H1 (cell line): ENCODE measurements at regions not wholly inside any gene's neighbourhood (a gene's known extent, or its start where the extent isn't known, plus 50 kb on each side); places are given as distances from the start of the nearest gene placed in this dataset.

ENCODE experiments used
- CTCF ChIA-PET: fragments of 300-600 bp; sonication (Branson Sonifier 250); formaldehyde crosslinking; loops from one replicate; lab custom pipeline; 2021; ENCODE audit not compliant: partially characterized antibody; lab: Charles Lee
- POLR2A ChIA-PET: fragments of 300-600 bp; sonication (Branson Sonifier 250); formaldehyde crosslinking; loops from one replicate; lab custom pipeline; 2021; ENCODE audit warnings: inconsistent platforms; ENCODE audit not compliant: partially characterized antibody; lab: Charles Lee
- DNase-seq, 2 experiments: peaks; one replicate each; pipeline versions ENCODE4 v3.0.0 to v3.0.0-alpha.2; 2010 to 2022; ENCODE audit warnings: low spot score in 2 of 2, low read depth in 1 of 2, mixed read lengths in 1 of 2
- FAIRE-seq: peaks from 2 replicates; lab custom pipeline; 2011; peaks lifted over from hg19 to GRCh38; lab: Jason Lieb, UNC
- H2AFZ ChIP-seq: 2 replicates; pipeline ENCODE4 v1.8.1; 2012; ENCODE audit warnings: low read length, inconsistent platforms
- H2AK5ac ChIP-seq: 2 replicates; pipeline ENCODE4 v1.6.1; 2013; ENCODE audit warnings: low read depth, low read length
- H2BK120ac ChIP-seq: replicated peaks from 2 replicates; pipeline ENCODE3; 2013; ENCODE audit warnings: low read depth, low read length, inconsistent platforms
- H2BK12ac ChIP-seq: 2 replicates; pipeline ENCODE4 v1.6.1; 2013; ENCODE audit warnings: low read depth, low read length
- H2BK15ac ChIP-seq: 2 replicates; pipeline ENCODE4 v1.6.1; 2013; ENCODE audit warnings: low read length
- H2BK20ac ChIP-seq: 2 replicates; pipeline ENCODE4 v1.6.1; 2013; ENCODE audit warnings: low read length
- H2BK5ac ChIP-seq: 2 replicates; pipeline ENCODE4 v1.6.1; 2013; ENCODE audit warnings: low read depth, low read length
- H3K14ac ChIP-seq: 2 replicates; pipeline ENCODE4 v1.6.1; 2013; ENCODE audit warnings: inconsistent platforms; ENCODE audit not compliant: insufficient read length
- H3K18ac ChIP-seq: 2 replicates; pipeline ENCODE4 v1.6.1; 2013; ENCODE audit warnings: low read length; ENCODE audit errors: extremely low read depth
- H3K23ac ChIP-seq: 2 replicates; pipeline ENCODE4 v1.6.1; 2013; ENCODE audit warnings: inconsistent platforms; ENCODE audit not compliant: insufficient read length
- H3K23me2 ChIP-seq: 2 replicates; pipeline ENCODE4 v1.6.1; 2013; ENCODE audit warnings: low read depth, low read length
- H3K27ac ChIP-seq: 2 replicates; pipeline ENCODE4 v1.6.1; 2011; ENCODE audit warnings: low read depth, low read length, inconsistent platforms
- H3K27me3 ChIP-seq, 4 experiments: replicated peaks in 1 of 4; 1 replicate in 1 of 4; 2 replicates in 3 of 4; pipeline versions ENCODE4 v1.6.1 to v1.8.1; 2011 to 2013; ENCODE audit warnings: low read length in 3 of 4, mild to moderate bottlenecking in 3 of 4, inconsistent platforms in 2 of 4, mixed read lengths in 2 of 4, moderate library complexity in 1 of 4; ENCODE audit not compliant: control insufficient read depth in 3 of 4, insufficient read depth in 3 of 4; ENCODE audit errors: extremely low read depth in 1 of 4
- H3K36me3 ChIP-seq, 4 experiments: 2 replicates each; pipeline versions ENCODE4 v1.6.1 to v1.8.1; 2011 to 2013; ENCODE audit warnings: mild to moderate bottlenecking in 4 of 4, low read length in 3 of 4, moderate library complexity in 2 of 4, control low read depth in 1 of 4, inconsistent platforms in 1 of 4; ENCODE audit not compliant: insufficient read depth in 4 of 4, control insufficient read depth in 2 of 4
- H3K4ac ChIP-seq: replicated peaks from 2 replicates; pipeline ENCODE3; 2013; ENCODE audit warnings: low read length, low read depth, mixed read lengths, inconsistent platforms; ENCODE audit not compliant: insufficient read length
- H3K4me1 ChIP-seq, 4 experiments: replicated peaks in 1 of 4; 1 replicate in 1 of 4; 2 replicates in 3 of 4; pipeline versions ENCODE4 v1.6.1 to v1.8.1; 2011 to 2013; ENCODE audit warnings: low read length in 3 of 4, inconsistent platforms in 2 of 4, mixed read lengths in 1 of 4; ENCODE audit not compliant: insufficient read depth in 4 of 4, control insufficient read depth in 3 of 4
- H3K4me2 ChIP-seq, 2 experiments: 2 replicates each; pipeline versions ENCODE4 v1.6.1 to v1.8.1; 2011 to 2013; ENCODE audit warnings: low read depth in 2 of 2, low read length in 2 of 2, control low read depth in 1 of 2, inconsistent platforms in 1 of 2, mild to moderate bottlenecking in 1 of 2; ENCODE audit not compliant: insufficient read depth in 1 of 2
- H3K4me3 ChIP-seq, 4 experiments: fragments of 200-600, 300-600 bp in 1 of 4; sonication (generic), shearing (Covaris generic), sonication (Bioruptor Twin) in 1 of 4; 2 replicates each; pipeline versions ENCODE4 v1.5.1 to v1.8.1; 2011 to 2016; ENCODE audit warnings: low read length in 4 of 4, low read depth in 3 of 4, control low read depth in 2 of 4, inconsistent platforms in 2 of 4, mild to moderate bottlenecking in 2 of 4, mixed read lengths in 1 of 4, moderate library complexity in 1 of 4; ENCODE audit not compliant: insufficient read depth in 2 of 4; ENCODE audit errors: extremely low read depth in 1 of 4
- H3K56ac ChIP-seq: replicated peaks from 2 replicates; pipeline ENCODE3; 2013; ENCODE audit warnings: low read depth, mild to moderate bottlenecking, mixed read lengths, low read length, inconsistent platforms; ENCODE audit not compliant: insufficient read length
- H3K79me1 ChIP-seq: 2 replicates; pipeline ENCODE4 v1.6.1; 2013; ENCODE audit warnings: low read depth, low read length, control low read depth
- H3K79me2 ChIP-seq, 2 experiments: 2 replicates each; pipeline versions ENCODE4 v1.6.1 to v1.8.1; 2012 to 2013; ENCODE audit warnings: low read length in 2 of 2, mild to moderate bottlenecking in 2 of 2, inconsistent platforms in 1 of 2; ENCODE audit not compliant: insufficient read depth in 2 of 2, control insufficient read depth in 1 of 2
- H3K9ac ChIP-seq, 4 experiments: replicated peaks in 1 of 4; 1 replicate in 1 of 4; 2 replicates in 3 of 4; pipeline versions ENCODE4 v1.6.1 to v1.8.1; 2011 to 2013; ENCODE audit warnings: low read depth in 3 of 4, low read length in 3 of 4, control low read depth in 2 of 4, mild to moderate bottlenecking in 2 of 4, moderate library complexity in 2 of 4, inconsistent platforms in 1 of 4; ENCODE audit errors: extremely low read depth in 1 of 4
- H3K9me3 ChIP-seq, 2 experiments: 2 replicates each; pipeline versions ENCODE4 v1.6.1 to v1.8.1; 2012 to 2013; ENCODE audit warnings: mild to moderate bottlenecking in 2 of 2, moderate library complexity in 2 of 2, control low read depth in 1 of 2, inconsistent platforms in 1 of 2, low read depth in 1 of 2, low read length in 1 of 2, mixed read lengths in 1 of 2; ENCODE audit not compliant: insufficient read depth in 2 of 2
- H4K20me1 ChIP-seq, 2 experiments: replicated peaks in 1 of 2; 2 replicates each; pipeline versions ENCODE3 to v1.8.1; 2011 to 2013; ENCODE audit warnings: inconsistent platforms in 2 of 2, low read length in 2 of 2, mild to moderate bottlenecking in 1 of 2; ENCODE audit not compliant: insufficient read depth in 2 of 2, control insufficient read depth in 1 of 2
- H4K5ac ChIP-seq: 2 replicates; pipeline ENCODE4 v1.6.1; 2013; ENCODE audit warnings: low read length, low read depth, mixed read lengths, inconsistent platforms; ENCODE audit not compliant: insufficient read length
- H4K8ac ChIP-seq: 2 replicates; pipeline ENCODE4 v1.8.0; 2013; ENCODE audit warnings: mild to moderate bottlenecking, moderate library complexity, low read length, inconsistent platforms; ENCODE audit not compliant: insufficient read depth; ENCODE audit errors: extremely low read depth
- H4K91ac ChIP-seq: replicated peaks from 2 replicates; pipeline ENCODE3; 2013; ENCODE audit warnings: low read length, mixed read lengths, inconsistent platforms; ENCODE audit not compliant: insufficient read length
- HDAC6 ChIP-seq: IDR thresholded peaks from one replicate; pipeline ENCODE4 v1.7.1; 2012; ENCODE audit warnings: low read depth, mild to moderate bottlenecking, inconsistent platforms, low read length, moderate library complexity
- KDM1A ChIP-seq: fragments of 200-600, 300-600 bp; sonication (generic); IDR thresholded peaks from 2 replicates; pipeline ENCODE4 v1.7.1; 2016; ENCODE audit warnings: mild to moderate bottlenecking, low read length, borderline replicate concordance
- RAD21 ChIP-seq, 2 experiments: IDR thresholded peaks in 1 of 2; conservative IDR thresholded peaks in 1 of 2; 2 replicates each; pipeline ENCODE4 v1.6.1; 2011; ENCODE audit warnings: low read depth in 2 of 2, low read length in 2 of 2, improper control_type of control experiment in 1 of 2, inconsistent platforms in 1 of 2, mild to moderate bottlenecking in 1 of 2, moderate library complexity in 1 of 2
- SIRT6 ChIP-seq: IDR thresholded peaks from one replicate; pipeline ENCODE4 v1.7.1; 2012; ENCODE audit warnings: low read length, inconsistent platforms
- TAF1 ChIP-seq: IDR thresholded peaks from 2 replicates; pipeline ENCODE4 v1.6.1; 2011; ENCODE audit warnings: mild to moderate bottlenecking, low read depth, low read length
- ZNF274 ChIP-seq: IDR thresholded peaks from 2 replicates; pipeline ENCODE4 v1.7.0; 2012; ENCODE audit warnings: low read length, borderline replicate concordance; ENCODE audit errors: extremely low read depth
- WGBS, 2 experiments: shearing (Covaris generic) in 1 of 2; methylation state at CpG; one replicate each; pipeline versions ENCODE4 v1.1.6 to v1.1.7; 2013 to 2015; ENCODE audit warnings: low lambda C conversion rate in 2 of 2, mixed read lengths in 2 of 2, inconsistent platforms in 1 of 2, low coverage in 1 of 2, missing lambda C conversion rate in 1 of 2; ENCODE audit not compliant: insufficient replicate concordance in 2 of 2, insufficient coverage in 1 of 2, insufficient read length in 1 of 2; ENCODE audit errors: extremely low coverage in 1 of 2, missing lambda C conversion rate in 1 of 2; 5-methylcytosine and 5-hydroxymethylcytosine counted together

DNA sequence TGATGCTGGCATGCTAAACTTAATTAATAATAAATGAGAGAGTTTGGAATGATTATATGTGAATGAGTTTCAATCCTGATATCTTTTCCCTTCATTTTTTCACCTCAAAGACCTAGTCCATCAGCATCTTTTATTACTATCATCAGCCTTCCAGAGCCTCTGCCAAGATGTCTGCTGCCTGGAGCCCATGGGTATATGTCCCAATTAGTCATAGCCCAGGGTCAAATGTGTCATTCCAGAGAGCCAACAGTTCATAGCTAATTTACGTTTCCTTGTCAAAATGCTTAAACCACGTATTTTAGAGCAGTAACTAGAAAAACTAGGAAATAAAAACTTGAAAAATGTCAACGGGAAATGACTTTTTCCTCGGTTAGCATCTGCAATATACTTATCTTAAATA lies 457.9 kb downstream of the SI start:
- Histone ChIP-seq H3K9ac (no peak overlapping the region), H3K14ac (no peak overlapping the region), H2BK12ac (no peak overlapping the region), H2BK5ac (no peak overlapping the region), H3K79me2 (no peaks in the 10 kb centered on the region), H3K79me1 (no peaks in the 10 kb centered on the region), H3K56ac (no peak overlapping the region), H3K4ac (no peak overlapping the region), H3K23ac (no peak overlapping the region), H2BK20ac (no peak overlapping the region), H3K4me3 (no peak overlapping the region), H3K27me3 (no peaks in the 10 kb centered on the region), H4K8ac (no peak overlapping the region), H3K18ac (no peak overlapping the region), H3K4me1 (no peaks in the 10 kb centered on the region), H2BK120ac (no peak overlapping the region), H4K5ac (no peak overlapping the region), H2BK15ac (no peak overlapping the region), H4K91ac (no peak overlapping the region), H3K23me2 (no peaks in the 10 kb centered on the region), H4K20me1 (no peaks in the 10 kb centered on the region), H3K9me3 (no peaks in the 10 kb centered on the region), H3K27ac (no peak overlapping the region), H2AK5ac (no peak overlapping the region), H3K4me2 (no peak overlapping the region), H3K36me3 (no peaks in the 10 kb centered on the region), H2AFZ (no peak overlapping the region)
- POLR2A ChIA-PET: no interaction called here
- CTCF ChIA-PET: no interaction called here
- no peak for DNase-seq
- no peak for FAIRE-seq
- 93% methylated on average over 4 of the region's 4 CpGs; no CpG with 5 or more reads in 1 of the 2 experiments for WGBS, 2 experiments
- no peak for TF ChIP-seq RAD21 (IDR thresholded peaks at IDR 0.05 in 1 of 2, conservative IDR thresholded peaks at IDR 0.05 in 1 of 2; ENCODE audit: low read depth in 2 of 2, low read length in 2 of 2)
- no peak for TF ChIP-seq SIRT6
- TF ChIP-seq HDAC6: no peak
- no peak for TF ChIP-seq KDM1A
- TF ChIP-seq ZNF274: no peak
- no peak for TF ChIP-seq TAF1
